ENCODE measurements at regions not wholly inside any gene's neighbourhood (a gene's known extent, or its start where the extent isn't known, plus 50 kb on each side); places are given as distances from the start of the nearest gene placed in this dataset.
"Not testable (repeated sequence)": the region's sequence is repeated elsewhere in the genome, so short reads cannot be mapped to it uniquely, and the experiment has no call there.

DNA sequence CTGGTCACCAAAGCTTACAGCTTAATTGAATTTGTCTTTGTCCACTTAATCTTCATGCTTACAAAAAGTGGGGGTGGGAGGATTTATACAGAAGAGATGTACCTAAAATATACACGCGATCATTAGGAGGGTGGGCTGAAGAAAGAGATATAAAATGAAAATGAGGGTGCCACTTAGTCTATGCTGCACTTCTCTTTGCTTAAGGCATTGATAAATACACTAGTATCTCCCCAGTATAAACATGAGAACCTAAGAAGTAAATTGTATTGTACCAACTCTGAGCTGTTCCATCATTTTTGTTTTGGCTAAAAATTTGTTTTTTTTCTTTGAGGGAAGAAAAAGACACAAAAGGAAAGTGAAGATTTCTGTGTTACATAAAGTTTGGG lies 170.8 kb upstream of the ZNF217 start:
- DNase-seq = no peak

DNA sequence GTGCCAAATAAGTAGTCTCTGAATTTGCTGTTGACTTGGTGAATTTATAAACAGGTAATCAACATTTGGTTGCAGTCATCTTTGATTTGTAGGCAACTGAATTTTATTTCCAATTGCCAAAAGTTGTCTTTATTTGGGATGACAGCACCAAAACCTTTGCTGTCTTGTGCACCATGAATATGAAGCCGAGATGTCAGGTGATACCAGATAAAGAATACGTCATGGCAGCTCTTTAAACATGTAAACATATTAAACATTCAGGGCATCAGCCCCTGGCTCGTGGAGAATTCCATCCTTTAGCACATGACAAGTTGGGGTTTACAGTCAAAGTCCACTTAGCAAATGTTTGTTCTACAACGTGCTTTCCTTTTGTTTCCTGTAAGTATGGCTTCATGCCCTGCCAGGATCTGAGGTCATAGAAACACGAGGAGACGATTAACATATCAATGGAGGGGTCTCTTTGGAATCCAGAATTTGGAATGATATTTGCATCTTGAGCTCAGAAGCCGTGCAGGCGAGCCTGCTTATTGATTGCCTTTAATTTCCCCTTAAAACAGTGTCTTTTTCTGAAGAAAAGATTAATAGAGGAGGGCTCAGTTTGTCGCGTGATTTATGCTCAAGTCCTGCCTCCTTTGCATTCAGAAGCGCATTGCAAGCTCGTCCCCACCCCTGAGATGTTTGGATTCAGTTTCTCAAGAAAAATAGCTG lies 170.2 kb upstream of the ZNF217 start:
- no peak for DNase-seq

DNA sequence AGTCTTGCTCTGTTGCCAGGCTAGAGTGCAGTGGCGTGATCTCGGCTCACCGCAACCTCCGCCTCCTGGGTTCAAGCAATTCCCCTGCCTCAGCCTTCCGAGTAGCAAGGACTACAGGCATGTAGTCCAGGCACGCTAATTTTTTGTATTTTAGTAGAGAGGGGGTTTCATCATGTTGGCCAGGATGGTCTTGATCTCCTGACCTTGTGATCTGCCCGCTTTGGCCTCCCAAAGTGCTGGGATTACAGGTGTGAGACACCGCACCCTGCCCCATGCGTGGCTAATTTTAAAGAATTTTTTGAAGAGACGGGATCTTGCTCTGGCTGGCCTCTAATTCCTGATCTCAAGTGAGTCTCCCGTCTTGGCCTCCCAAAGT lies 168.8 kb upstream of the ZNF217 start:
- not testable (repeated sequence) for DNase-seq

DNA sequence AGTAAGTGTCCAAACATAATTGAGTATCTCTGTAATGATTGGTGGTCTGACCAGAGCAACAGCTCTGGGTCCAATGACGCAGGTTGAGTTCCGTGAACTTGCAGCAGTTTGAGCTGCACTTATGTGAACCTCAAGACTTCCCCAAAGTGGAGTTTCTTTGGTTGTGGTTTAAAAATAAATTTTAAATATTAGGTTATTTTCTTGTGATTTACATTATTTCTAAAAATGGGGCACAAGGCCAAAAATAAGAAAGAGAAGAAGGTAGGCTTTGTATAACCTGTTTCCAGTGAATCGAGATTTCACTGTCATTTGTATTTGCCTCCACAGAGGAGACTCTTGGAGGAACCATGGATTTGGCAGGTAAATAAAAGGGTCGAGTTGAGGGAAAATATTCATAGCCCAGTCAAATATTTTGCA lies 166.4 kb upstream of the ZNF217 start:
- DNase-seq = no peak

DNA sequence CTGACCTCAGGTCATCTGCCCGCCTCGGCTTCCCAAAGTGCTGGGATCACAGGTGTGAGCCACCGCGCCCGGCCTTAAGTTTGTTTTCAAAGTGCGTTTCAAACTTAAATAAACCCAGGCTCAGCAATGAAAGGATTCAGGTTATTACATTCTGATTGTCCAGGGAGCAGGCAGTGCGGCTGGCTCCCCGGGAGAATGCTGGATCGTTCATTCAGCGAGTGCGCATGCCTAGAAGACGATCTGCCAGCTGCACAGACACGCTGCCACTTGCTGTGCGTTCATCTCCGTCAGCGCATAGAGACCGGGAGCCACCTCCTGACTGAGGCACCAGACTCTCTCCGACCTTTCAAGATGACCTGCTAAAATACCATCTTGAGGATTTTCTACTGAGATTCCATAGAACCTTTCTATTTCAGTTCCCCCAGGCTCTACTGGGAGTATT lies 163.9 kb upstream of the ZNF217 start:
- no peak for DNase-seq

DNA sequence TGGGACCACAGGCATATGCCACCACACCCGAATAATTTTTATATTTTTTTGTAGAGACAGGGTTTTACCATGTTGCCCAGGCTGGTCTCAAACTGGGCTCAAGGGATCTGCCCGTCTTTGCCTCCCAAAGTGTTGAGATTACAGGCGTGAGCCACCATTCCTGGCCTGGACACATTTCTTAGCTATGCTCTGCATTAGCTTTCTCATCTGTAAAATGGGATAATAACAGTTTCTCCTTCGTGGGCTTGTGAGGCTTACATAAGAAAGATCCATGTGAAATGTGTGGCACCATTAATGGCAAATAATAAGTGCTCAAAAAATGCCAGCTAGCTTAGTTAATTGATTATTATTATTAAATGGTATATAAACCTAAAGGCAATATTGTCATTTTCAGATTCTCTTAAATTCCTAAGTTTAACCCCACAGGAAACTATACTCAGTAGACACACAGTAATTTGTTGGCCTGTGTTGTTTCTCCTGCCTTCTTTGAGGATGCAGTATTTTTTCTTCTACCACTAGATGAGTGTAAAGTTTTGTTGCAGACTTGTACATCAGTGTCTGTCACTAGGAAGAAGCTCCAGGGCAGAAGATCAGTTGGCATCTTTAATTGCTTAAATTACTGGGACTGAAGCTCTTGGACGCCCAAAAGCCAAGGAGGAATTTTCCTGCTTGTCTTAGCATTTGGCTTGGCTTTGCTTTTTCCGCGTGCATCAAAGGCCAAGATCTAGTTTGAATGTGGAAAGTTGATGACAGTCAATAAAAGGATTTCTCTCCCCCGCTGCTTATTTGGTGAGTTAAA lies 162.3 kb upstream of the ZNF217 start:
- DNase-seq = no peak

DNA sequence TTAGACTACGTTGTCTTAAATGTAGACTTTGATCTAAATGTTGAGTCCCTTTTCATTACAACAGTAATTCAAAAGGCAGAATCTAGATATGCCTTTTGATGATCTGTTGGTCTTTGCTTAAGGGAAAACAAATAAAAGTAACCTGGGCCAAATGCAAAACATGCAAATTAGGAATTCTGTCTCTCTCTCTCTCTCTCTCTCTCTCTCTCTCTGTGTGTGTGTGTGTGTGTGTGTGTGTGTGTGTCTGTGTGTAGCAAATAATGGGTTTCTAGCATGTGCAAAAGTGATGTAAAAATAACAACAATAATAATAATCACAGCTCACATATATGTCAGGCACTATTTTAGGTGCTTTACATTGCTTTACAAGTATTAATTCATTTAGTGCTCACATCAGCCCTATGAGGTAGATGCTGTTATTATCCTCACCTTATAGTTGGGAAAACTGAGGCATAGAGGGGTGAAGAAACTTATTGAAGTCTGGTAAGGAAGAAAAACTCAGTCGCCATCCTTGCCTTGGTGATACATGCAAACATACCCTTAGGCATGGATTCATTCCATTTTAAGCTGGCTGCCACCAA lies 160.3 kb upstream of the ZNF217 start:
- no peak for DNase-seq

DNA sequence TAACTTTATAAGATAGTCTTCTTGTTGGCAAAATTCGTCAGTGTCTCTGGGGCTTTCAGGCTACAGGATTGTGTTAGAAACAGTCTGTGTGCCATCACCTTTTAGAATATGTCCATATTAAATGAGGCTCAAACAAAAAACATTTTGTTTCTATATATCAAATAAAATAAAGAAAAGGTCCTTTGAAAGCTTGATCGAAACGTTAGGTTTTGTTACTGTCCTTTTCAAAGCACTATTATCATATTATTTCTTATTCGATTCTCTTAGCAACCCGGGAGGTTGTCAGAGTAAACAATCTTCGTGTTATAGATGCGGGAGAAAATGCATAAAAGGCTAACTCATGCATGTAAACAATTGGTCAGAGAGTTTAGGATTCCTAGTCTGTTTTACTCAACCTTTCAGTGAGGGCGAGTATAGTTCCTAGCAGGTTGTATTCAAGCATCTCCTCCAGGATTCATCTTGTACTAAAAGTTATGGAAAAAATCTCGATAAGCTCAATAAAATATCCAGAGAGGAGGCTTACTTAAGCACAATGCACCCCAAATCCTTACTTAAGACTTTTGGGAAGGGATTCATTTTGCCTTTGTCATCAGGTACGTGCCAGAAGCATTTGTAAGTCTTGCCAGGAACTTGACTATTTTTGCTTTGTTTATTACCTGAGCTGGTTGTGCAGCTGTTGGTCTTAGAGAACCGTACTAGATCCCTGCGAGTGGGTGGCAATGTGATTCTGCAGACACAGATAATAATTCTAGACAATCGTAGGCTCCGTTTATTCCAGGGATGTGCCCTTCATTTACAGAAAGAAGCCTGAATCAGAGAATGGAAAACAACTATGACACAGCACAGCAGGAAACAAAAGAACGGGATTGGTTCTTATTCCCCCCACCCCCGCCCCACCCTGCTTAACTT lies 159.6 kb upstream of the ZNF217 start:
- no peak for DNase-seq

DNA sequence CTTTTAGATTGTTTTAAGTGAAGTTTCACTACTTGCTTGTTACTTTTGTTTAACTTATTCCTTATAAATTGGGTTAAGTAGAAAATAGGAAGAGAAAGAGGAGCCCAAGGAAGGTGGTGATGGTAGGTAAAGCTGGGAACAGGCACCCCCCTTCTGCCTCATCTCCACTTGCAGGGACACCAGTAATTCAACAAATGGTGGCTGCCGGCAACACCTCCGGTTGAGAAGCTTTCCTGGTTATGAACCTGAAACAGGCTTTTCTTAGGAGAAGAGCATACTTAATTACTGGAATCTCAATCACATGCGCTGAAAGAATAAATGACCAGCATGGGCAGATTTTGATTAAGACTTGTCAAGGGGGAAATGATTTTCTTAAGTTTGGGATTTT lies 158.9 kb upstream of the ZNF217 start:
- no peak for DNase-seq

DNA sequence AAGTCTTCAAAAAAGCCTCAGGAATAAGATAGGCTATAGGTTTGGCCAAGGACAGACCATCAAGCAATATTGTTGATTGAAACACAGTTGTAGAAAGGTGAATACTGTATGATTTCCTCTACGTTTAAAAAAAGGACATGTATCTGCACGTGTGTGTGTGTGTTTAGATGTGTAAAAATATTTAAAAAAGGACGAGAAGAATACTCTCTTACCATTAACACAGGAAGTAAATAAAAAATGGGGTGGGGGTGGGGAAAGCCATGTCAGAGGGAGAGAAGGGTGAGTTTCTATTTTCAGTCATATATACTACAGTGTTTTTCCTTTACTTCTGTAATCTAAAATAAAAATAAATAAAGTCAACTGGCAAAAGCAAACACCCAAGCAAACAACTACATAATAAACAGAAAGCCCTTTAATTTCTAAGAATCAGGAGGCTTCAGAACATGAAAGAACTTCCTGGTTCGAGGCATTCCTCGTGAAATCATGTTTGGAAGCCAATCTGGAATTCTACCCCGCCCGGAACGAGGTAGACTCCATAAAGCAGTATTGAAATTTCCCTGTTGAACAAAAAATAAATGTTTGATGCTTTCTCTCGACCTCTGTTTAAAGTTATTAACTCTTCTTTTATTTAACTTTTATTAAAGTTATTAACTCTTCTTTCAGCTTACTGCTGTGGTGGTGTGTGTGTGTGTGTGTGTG lies 158.1 kb upstream of the ZNF217 start:
- DNase-seq = no peak

DNA sequence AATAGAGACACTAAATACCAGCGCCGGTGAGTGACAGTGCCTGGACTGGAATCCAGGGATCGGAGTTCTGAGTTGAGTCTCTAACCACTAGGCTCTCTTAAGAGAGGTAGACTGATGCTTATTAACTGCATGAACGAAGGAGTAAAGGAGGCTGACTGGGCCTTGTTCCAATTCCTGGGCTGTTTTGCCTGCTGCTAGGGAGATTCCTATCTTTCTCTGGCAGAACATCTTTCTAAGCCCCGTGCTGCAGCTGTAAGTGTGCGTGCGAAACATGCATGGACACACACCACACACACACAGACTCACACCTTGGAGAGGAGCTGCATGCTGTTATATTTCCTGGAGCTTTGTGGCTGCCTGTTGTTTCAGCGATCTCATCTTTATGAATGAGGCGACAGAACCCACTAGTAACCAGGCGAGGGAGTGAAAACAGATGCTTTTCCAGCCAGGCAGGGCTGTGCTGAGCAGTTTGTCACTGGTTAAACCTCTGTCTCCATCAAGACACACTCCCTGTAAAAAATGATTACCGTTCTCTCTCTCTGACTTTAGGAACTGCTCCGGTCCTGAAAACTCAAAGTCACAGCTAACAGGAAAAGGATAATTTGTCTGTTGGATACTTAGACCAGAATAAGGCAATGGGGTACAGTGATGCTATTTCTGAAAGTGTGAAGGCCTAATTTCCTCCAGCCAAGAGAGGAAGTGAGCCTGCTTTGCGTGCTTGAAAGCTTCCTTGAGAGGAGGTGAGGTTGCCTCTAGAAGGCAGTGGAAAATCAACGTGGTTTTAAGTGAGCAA lies 157.4 kb upstream of the ZNF217 start:
- DNase-seq = peak; percentile 93

DNA sequence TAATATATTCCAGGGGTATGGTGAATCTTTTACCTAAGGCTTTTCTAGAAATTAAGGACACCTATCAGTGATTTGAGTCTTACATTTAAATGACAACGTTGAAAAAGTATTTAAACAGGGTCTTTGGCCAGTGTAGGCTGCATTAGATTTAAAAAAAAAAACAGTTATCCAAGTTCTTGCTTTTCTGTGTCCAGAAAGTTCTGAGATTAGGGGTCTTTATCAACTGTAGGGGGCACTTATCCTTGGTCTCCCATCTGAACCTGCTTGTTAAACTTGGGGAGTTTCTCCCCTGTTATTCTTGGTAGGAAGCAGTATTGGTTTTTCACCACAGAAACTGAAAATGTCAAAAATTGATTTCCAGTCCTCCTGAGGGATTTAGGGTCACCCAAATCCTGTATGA lies 155.9 kb upstream of the ZNF217 start:
- no peak for DNase-seq

DNA sequence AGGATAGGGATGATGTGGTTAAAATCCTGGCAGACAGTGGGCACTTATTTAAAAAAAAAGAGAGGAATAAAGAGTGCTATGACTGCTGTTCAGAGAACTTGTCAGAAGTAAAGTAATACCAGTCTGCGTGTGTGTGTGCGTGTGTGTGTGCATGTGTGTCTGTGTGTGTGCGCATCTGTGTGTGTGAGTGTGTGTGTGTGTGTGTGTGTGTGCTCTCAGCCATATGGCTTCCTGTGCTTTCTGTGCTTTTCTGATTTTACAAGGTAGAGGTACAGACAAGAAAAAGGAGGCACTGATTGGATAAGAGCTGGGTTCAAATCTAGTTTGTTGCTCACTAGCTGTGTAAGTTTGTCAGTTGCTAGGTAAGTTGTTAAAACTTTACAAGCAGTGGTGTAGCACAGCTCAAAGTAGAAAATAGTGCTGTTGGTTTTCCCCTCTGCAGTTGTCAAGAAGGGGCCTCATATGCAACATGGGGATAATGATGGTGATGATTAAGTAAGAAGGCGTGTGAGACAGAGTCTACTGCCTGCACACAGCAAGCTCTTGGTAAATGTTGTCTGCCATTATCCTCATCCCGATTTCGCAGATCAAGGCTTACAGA lies 155.3 kb upstream of the ZNF217 start:
- DNase-seq = no peak

DNA sequence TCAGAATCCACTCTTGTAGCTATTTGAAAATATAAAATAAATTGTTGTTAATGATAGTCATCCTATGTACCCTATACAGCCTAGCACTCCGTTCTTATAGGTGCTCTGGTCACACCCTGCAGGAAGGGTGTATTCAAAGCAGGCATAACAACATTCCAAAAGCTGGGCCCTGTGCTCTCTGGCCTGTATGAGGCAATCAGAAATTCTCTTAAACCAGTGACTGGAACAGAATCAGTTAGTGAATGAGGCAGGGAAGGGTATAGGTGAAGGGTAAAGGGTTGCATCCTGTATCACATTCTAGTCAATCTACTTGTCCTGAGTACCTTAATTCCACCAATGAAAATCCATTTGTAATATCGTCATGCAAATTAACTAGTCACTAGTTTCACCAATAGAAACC lies 154.5 kb upstream of the ZNF217 start:
- no peak for DNase-seq

DNA sequence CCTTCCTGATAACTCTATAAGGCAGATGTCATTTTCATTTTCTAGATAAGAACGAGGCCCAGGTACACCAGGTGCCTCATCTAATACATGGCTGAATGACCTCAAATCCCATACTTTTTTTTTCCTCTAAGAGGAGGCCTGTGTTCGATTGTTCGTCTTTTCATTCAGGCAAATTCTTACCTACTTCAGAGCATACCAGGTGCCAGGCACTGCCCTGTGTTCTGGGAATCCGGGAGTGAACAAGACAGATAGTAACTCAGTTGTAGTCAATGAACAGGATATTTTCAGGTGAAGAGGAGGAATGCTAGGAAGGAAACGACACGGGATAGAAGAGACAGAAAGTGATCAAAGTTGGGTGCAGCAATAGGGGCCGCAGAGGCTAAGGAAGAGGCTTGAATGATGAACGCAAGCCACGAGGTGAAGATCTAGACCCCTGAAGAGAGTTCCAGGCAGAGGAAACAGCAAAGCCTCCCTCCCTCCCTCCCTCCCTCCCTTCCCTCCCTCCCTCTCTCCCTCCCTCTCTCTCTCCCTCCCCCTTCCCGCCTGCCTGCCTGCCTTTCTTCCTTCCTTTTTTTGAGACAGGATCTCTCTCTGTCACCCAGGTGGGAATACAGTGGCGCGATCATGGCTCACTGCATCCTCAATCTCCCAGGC lies 150.1 kb upstream of the ZNF217 start:
- no peak for DNase-seq

DNA sequence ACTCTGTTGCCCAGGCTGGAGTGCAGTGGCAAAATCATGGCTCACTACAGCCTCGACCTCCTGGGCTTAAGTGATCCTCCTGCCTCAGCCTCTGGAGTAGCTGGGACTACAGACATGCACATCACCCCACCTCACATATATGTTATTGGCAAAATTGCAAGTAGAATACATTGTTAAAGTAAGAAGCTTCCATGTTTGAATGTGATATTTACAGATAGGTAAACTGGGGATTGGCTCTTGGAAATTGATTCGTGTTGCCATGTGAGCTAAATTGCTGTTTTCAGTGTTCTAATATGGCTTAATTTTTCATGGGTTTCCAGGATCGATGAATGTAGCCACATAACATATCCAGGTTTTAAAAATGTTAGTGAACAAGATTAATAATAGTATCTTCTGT lies 149.0 kb upstream of the ZNF217 start:
- DNase-seq = no peak

DNA sequence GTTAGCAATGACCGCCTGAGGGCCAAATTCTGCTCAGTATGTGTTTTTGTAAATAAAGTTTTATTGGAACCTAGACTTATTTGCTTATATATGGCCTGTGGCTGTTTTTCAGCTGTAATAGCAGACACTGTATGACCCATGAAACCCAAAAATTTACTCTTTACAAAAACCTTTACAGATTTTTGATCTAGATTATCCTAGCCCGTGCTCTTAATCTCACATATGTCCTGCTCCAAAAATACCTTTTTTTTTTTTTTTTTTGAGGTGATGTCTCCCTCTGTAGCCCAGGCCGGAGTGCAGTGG lies 148.0 kb upstream of the ZNF217 start:
- no peak for DNase-seq

DNA sequence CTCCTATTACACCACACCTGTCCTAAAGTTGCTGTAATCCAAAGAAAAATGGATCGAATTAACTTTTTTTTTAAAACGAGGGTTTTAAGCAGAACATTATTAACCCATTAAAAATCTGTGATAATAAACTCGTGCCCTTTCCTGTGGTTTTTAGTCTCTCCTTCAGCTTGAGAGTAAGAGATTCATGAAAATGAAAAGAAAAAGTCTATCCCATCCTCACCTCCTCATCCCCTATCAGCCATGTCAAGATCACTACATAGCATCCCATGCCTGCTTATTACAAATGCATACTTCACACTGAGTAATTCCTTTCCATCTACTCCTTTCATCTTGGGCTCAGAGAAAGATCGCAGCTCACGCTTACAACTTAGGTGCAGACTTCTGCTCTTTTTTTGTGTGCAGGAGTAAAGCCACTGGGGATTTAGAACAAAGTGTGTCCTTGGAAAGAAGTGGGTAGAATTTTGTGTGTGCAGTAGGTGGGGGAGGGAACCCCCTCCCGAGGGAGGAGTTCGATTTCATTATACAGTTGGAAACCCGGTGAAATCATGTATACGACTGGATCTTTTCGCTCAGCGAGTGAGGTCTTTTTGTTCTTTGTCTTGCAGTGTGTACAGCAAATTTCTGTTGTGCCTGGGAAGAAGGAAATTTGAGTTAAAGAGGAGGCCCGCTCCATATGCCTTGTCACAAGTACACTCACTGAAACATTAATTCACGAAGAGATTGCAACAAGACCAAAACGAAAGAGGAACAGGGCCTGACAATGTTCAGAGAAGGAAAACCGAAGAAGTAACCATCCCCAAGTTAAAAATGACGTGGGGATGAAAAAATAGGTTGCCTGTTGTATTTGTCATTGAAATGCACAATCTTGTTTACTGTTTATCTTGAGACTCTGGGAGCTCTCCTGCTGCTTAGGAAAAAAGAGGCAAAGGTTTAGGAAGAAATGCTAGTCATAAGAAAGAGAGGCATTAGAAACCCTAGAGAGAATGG lies 146.5 kb upstream of the ZNF217 start:
- peak; percentile 61 for DNase-seq

DNA sequence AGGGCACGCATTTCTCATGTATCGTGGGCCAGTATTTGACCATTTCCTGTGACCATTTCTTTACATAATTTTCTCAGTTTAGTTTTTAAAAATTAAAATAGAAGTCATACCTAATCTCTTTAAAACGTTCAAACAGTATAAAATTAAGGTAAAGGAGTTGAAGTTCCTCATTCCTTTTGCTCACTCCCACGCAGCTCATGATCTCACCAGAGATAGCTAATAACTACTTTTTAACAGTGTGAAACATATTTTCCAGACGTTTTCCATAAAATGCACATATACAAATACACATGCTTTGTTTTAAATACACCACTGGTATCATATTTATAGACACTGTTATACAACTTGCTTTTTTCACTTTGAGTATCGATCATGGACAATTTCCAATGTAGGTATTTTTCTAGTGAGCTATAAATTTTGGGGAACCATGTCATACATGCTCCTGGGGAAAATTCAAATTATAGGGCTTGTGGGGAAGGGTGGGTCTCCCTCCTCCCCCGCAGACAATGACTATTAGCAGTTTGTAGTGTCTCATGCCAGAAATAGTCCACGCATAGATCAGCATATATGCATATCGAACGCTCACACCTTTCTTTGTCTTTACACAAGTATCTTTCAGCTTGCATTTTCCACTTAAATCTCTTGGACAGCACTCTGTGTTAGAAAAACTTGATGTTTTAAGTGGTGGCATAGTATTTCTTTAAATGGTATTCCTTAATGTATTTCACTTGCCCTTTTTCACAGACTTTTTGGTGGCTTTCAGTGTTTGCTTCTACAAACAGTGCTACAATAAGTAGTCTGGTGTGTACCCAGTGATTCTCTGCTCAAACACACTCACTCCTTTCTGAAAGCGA lies 145.5 kb upstream of the ZNF217 start:
- no peak for DNase-seq

Data from SIG-M5 (cell line).